B cell (primary cell): ENCODE measurements at regions not wholly inside any gene's neighbourhood (a gene's known extent, or its start where the extent isn't known, plus 50 kb on each side); places are given as distances from the start of the nearest gene placed in this dataset.

Source experiments
- EZH2 ChIP-seq: IDR thresholded peaks from 2 replicates; pipeline ENCODE4 v1.6.1; 2012; ENCODE audit warnings: borderline replicate concordance, low read depth, mild to moderate bottlenecking, moderate library complexity, low read length; ENCODE audit not compliant: insufficient read depth, poor library complexity, severe bottlenecking
- TF ChIP-seq, protein P1 (sequence below): fragments of 200-600 bp; IDR thresholded peaks from one replicate; pipeline ENCODE4 v1.8.0; 2022; ENCODE audit warnings: antibody characterized with exemption, mild to moderate bottlenecking

DNA sequence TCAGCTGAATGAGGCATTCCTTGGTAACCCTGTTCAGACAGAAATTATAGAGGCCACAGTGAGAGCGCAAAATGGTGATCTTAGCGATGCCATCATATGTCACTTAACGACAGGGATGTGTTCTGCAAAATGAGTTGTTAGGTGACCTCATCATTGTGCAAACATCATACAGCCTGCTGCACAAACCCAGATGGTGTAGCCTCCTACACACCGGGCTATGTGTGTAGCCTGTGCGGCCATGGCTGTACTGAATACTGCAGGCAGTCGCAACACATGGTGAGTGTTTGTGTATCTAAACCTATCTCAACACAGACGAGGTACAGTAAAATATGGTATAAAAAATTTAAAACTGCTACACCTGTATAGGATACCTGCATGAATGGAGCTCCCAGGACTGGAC, 234.1 kb upstream of the PMEPA1 start:
- TF ChIP-seq, protein P1, sequence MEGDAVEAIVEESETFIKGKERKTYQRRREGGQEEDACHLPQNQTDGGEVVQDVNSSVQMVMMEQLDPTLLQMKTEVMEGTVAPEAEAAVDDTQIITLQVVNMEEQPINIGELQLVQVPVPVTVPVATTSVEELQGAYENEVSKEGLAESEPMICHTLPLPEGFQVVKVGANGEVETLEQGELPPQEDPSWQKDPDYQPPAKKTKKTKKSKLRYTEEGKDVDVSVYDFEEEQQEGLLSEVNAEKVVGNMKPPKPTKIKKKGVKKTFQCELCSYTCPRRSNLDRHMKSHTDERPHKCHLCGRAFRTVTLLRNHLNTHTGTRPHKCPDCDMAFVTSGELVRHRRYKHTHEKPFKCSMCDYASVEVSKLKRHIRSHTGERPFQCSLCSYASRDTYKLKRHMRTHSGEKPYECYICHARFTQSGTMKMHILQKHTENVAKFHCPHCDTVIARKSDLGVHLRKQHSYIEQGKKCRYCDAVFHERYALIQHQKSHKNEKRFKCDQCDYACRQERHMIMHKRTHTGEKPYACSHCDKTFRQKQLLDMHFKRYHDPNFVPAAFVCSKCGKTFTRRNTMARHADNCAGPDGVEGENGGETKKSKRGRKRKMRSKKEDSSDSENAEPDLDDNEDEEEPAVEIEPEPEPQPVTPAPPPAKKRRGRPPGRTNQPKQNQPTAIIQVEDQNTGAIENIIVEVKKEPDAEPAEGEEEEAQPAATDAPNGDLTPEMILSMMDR: no peak
- no peak for TF ChIP-seq EZH2
